Umbilical cord (tissue), 1 donor: ENCODE measurements at regions not wholly inside any gene's neighbourhood (a gene's known extent, or its start where the extent isn't known, plus 50 kb on each side); places are given as distances from the start of the nearest gene placed in this dataset.
"Not testable (repeated sequence)": the region's sequence is repeated elsewhere in the genome, so short reads cannot be mapped to it uniquely, and the experiment has no call there.

Experiments used
- DNase-seq: peaks from one replicate; pipeline ENCODE4 v3.0.0-alpha.2; 2015; ENCODE audit warnings: low spot score

DNA sequence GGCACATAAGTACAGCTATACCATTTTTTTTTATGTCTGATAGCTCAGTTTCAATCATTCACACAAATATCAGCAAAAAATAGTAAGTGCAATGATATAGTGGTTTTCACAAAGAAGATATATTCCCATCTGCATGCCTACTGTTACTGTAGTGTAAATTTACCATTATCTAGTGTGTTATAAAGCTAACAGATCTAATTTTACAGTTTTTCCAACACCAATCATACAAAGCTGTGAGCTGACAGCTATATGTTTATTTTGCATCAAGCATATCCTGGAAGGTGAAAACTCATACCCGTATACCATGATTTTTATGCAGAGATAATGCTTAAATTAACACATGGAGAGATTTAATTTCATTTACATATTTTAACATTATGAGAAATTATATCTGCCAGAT, 89.9 kb upstream of the HAPLN1 start:
- no peak for DNase-seq

DNA sequence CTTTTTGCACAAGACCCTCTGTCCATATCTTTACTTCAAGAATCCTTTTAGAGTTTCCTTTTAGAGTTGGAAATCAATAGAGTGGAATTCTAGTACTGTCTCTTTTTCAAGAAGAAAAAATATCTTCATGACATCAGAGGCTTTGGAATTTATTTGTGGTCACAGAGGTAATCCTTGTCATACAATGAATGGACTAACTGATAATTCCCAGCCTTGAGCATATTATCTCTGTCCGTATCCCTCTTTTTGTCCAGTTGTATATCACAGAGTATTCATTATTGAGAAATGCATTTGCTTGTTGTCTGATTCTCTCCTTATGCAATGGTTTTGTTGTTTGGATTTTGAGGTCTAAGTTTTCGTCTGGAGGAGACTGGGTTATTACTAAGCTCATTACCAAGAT, 82.0 kb upstream of the HAPLN1 start:
- DNase-seq, result peak; percentile 2

DNA sequence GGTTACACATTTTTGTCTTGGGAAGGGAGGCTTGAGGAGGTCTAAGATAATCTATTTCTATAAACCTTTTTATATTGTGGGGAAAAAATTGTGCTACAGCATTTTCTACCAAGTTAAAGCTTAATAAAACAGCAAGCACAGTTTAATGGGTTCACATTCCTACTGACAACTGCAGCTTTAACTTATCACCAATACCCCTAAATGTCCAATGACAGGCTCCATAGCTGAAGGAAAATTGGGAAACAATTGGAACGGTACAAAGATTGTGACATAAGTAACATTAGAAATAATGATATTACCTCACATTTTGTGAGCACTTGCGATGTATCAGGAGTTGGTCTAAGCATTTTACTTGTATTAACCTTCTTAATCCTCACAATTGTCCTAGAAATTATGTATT, 79.5 kb upstream of the HAPLN1 start:
- no peak for DNase-seq

DNA sequence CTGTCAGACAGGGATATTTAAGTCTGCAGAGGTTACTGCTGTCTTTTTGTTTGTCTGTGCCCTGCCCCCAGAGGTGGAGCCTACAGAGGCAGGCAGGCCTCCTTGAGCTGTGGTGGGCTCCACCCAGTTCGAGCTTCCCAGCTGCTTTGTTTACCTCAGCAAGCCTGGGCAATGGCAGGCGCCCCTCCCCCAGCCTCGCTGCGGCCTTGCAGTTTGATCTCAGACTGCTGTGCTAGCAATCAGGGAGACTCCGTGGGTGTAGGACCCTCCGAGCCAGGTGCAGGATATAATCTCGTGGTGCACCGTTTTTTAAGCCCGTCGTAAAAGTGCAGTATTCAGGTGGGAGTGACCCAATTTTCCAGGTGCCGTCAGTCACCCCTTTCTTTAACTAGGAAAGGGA, 78.4 kb upstream of the HAPLN1 start:
- not testable (repeated sequence) for DNase-seq

DNA sequence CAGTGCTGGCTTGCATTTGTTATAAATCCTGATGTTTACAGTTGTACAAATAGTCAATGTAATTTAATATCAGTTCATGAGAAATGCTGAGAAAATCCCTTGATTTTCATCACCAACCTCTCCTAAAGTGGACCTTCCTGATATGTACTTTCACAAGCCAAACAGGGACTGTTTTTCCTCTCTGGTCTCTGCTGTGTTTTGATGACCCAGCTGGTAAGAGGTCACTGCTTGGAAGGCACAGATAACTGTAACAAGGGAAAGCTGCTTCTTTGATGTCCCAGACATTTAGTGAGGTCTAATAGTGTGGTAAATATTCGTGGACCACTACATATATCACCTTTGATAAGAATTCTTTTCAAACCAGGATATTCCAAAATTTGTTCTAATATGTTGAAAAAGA, 68.7 kb upstream of the HAPLN1 start:
- no peak for DNase-seq

DNA sequence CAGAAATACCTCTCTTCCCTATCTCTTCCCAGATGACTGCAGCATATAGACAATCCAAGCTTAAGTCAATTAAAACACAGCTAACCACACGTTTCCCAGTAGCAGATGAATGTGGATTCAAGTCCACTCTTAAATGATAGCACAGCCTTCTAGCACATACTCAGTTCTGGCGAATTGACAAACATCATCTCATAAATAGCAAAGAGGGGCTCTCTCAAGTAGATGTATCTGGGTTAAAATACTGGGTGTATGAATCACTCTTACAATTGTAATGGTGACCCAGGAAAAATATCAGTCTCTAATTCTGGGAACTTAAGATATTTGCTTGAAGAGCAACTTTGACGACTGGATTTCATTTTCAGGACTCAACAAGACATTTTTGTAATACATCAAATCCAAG, 67.0 kb upstream of the HAPLN1 start:
- peak; percentile 80 for DNase-seq

DNA sequence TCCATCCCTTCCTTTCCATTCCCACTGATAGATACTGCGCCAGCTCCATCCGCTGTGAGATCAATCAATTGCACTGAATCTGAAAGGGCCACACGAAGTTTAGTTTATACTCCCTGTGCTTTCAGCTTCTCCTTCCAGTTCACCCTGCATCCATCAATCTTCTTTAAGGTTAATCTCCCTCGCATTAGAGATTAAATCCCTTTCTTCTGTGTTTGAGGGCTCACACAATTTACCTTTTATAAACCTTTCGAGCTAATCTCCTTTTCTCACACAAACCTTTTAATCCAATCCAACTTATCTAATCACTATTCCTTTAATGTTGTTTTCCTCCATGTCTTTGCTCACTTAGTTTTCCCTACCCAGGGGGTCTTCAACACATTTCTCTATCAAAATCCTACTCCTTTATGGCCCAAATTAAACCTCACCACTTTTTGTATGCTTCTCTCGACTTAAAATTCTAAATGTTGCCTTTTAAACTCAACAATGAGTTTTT, 64.6 kb upstream of the HAPLN1 start:
- DNase-seq, result no peak

DNA sequence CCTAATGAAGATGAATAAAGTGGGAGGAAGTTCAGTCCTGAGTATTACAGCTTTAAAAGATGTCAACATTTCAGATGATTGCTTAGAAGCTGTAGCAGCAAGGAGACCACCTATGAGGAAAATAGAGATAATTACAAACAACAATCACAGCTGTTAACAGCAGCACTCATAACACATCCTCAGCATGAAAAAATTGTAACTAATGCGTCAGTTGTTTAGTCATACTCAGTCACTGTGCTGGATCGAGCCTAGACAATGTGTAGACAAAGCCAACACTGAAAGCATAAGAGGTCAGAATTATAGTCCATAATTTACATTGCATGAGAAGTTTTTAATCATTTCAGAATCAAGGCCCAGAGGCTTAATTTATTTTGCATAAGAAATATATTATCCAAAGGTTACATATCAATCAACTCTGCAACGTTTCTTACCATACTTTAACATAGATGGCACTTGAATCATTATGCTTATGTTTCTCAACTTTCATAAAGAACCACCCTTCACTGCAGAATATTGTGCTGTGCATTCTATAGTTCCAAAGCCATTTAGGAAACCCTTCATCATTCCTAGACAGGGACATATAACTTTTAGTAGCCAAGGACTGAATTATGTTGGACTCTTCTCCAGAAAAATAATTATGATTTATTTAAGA, 60.2 kb upstream of the HAPLN1 start:
- DNase-seq, result no peak

DNA sequence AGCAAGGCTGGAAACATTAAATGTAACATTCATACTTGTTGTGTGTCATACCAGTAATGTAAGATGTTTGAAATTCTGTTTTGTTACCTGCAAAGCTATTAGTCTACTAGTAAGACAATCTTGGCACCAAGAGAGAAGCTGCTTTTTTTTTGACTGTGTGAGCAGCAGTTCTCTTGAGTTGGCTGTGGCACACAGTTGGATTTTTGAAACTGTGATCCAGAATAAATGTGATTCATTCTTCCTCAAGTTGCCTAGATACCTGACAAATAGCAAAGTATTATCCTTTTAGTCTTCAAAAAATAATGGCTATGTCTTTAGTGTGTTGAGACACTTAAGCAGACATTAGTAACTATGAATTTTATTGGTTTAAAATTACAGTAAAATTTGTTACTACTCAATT, 57.2 kb upstream of the HAPLN1 start:
- no peak for DNase-seq

DNA sequence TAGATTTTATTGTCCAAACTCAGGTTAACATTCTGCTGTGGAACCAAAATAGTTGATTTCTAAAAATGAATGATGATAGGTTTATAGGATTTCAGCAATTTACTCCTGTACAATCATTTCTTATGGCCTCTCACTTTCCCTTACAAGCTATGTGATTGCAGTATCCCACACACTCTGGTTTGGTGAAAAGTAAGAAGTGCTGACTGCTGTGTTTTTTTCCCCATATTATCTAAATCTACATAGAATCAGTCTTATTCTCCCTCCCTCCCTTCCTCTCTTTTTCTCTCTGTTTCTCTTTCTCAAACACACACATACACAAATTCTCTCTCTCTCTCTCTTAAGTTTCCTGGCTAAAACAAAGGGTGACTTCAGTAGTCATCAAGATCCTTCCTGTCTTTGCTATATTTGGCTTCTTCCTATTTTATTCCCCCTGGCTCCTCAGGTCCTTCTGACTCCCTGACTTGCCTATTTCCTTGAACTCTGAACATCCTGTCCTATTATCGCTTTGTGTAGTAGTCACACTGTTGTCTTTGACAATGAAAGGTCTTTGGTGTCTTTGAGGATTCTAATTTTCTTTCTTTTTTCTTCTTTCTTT, 55.9 kb upstream of the HAPLN1 start:
- no peak for DNase-seq
